Nucleus accumbens (tissue), 56 donors: ENCODE measurements at regions not wholly inside any gene's neighbourhood (a gene's known extent, or its start where the extent isn't known, plus 50 kb on each side); places are given as distances from the start of the nearest gene placed in this dataset.

Experiments used
- DNase-seq, 56 donors: peaks; one replicate each; lab custom pipeline; 2025; lab: John Stamatoyannopoulos, UW

- DNase-seq: no peak
Measured at GRCh38 chr3:96700322-96701315, 113.8 kb upstream of the EPHA6 start.

GRCh38 chr3:96705895-96706294 is 108.5 kb upstream of the EPHA6 start:
- DNase-seq: no peak

DNA sequence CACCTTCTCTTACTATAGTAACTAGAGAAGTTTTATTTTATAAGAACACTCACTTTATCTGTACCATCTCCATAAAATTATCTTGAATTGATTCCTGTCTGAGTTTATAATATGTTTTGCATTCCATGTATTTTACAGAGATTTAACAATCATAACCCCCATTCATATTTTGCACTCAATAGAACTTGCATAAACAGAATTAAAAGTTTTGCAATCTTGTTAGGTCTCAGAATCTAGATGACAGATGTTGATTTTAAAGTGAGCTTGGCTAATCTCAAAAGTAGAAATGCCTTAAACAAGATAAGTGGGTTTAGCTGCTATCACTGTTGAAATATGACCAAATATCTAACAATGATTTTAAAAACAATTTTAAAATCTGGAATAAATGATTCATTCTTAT is 107.9 kb upstream of the EPHA6 start:
- DNase-seq: no peak

GRCh38 chr3:96711816-96712215 is 102.6 kb upstream of the EPHA6 start:
- DNase-seq: no peak

DNA sequence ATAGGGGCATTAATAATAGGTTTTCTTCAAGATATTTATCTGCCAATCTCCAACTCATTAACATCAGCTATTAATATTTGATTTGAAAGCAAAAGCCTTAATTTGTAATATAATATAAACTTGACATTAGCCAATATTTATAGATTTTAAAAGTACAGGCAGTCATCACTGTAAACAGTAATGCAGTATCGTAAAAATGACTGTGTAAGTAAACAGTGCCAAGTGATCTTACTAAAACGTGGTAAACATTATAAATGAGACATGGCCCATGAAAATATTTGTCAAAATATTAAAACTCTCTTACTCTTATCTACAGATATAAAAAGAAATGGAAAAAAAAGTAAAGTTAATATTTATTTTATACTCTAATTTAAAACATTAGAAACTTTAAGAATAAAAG is 101.6 kb upstream of the EPHA6 start:
- no peak for DNase-seq

GRCh38 chr3:96719921-96720320 is 94.5 kb upstream of the EPHA6 start:
- DNase-seq: no peak

DNA sequence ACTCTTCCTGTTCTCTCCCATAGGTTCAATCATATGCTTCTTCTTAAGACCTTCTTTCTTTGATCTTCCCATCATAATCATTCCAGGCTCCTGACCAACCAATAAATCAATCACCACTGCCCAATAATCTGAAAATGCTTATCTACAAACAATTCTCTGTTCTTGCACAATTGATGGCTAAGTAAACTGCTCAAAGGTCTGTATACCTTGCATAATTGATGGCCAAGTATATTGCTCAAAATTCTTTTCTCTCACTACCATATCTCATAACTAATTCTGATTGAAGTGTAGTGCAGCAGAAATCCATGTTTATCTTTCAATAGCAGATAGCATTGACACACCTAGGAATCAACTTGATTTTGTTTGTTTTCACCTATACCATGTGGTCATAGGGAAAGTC is 83.4 kb upstream of the EPHA6 start:
- DNase-seq: no peak

DNA sequence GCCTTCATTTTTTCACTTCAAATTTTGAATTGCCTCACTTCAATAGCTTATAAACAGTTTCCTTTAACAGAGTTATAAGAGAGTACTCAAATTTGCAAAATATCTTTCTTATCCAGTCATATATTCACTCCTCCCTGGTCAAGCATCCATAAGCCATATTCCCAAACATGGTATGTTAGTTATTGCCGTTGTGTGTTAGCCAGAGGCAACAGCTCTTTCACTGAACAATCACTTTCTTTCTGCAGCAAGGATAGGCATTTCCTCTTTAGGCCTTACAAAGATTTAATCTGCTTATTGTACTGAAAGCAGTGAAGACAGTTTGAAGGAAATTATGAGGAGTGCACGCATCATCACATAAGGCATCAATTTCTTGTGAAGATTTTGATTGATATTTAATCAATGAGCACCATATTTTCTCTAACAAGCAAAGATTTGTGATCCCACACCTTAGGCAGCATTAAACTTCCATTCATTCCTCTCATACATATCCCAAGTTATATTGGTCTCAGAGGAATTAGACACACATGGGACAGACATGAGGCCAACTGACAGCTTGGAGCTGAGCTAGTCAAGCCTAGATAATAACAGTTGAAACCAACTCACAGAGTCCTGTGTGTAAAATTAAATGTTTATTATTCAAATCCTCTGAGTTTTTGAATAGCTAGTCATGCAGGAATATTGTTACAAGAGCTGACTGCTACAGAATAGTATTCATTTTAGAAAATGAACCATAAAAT is 80.0 kb upstream of the EPHA6 start:
- no peak for DNase-seq

GRCh38 chr3:96748139-96748538 is 66.3 kb upstream of the EPHA6 start:
- no peak for DNase-seq

GRCh38 chr3:96750094-96750767 is 64.2 kb upstream of the EPHA6 start:
- no peak for DNase-seq

- DNase-seq: no peak
Measured at GRCh38 chr3:96753124-96753523, 61.3 kb upstream of the EPHA6 start.

- DNase-seq: no peak
Measured at GRCh38 chr3:96754128-96754527, 60.3 kb upstream of the EPHA6 start.

GRCh38 chr3:96755519-96755918 is 58.9 kb upstream of the EPHA6 start:
- DNase-seq: no peak

- no peak for DNase-seq
Measured at GRCh38 chr3:96756516-96756915, 57.9 kb upstream of the EPHA6 start.

DNA sequence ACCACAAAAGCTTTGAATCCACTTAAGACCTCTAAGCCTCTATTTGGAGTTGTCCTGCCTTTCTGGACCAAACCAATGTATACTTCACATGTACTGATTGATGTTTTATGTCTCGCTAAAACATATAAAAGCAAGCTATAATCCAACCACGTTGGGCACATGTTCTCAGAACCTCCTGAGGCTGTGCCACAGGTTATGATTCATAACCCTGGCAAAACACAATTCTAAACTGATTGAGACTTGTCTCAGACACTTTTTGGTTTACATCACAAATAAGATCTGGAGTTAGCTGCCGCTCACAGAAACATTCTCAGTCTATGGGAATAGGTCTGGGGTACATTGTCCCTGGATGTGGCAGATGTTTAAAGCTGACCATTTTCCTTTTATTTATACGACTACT is 53.4 kb upstream of the EPHA6 start:
- no peak for DNase-seq
